ENCODE measurements at regions not wholly inside any gene's neighbourhood (a gene's known extent, or its start where the extent isn't known, plus 50 kb on each side); places are given as distances from the start of the nearest gene placed in this dataset.
"Not testable (repeated sequence)": the region's sequence is repeated elsewhere in the genome, so short reads cannot be mapped to it uniquely, and the experiment has no call there.

DNA sequence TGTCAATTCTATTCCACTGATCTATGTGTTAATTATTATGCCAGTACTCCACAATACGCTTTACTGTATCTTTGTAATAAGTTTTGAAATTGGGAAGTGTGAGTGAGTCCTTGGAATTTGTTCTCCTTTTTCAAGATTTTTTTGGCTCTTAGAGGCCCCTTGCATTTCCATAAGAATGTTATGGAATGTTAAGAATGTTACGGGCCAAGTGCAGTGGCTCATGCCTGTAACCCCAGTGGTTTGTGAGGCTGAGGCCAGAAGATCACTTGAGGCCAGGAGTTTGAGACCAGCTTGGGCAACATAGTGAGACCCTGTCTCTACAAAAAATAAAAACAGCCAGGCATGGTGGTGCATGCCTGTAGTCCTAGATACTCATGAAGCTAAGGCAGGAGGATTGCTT lies 167.6 kb upstream of the CXorf66 start:
- TF ChIP-seq, protein P1, sequence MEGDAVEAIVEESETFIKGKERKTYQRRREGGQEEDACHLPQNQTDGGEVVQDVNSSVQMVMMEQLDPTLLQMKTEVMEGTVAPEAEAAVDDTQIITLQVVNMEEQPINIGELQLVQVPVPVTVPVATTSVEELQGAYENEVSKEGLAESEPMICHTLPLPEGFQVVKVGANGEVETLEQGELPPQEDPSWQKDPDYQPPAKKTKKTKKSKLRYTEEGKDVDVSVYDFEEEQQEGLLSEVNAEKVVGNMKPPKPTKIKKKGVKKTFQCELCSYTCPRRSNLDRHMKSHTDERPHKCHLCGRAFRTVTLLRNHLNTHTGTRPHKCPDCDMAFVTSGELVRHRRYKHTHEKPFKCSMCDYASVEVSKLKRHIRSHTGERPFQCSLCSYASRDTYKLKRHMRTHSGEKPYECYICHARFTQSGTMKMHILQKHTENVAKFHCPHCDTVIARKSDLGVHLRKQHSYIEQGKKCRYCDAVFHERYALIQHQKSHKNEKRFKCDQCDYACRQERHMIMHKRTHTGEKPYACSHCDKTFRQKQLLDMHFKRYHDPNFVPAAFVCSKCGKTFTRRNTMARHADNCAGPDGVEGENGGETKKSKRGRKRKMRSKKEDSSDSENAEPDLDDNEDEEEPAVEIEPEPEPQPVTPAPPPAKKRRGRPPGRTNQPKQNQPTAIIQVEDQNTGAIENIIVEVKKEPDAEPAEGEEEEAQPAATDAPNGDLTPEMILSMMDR (IDR thresholded peaks at IDR 0.05; ENCODE audit: extremely low read depth, insufficient read depth, missing control alignments) = no peak
- DNase-seq (ENCODE audit: low spot score) = no peak
- in situ Hi-C loops (cut with MboI; ENCODE audit: low pct_unique_long_range_greater_than_20kb, low sequenced_read_pairs, unreplicated experiment) = no loop called here

DNA sequence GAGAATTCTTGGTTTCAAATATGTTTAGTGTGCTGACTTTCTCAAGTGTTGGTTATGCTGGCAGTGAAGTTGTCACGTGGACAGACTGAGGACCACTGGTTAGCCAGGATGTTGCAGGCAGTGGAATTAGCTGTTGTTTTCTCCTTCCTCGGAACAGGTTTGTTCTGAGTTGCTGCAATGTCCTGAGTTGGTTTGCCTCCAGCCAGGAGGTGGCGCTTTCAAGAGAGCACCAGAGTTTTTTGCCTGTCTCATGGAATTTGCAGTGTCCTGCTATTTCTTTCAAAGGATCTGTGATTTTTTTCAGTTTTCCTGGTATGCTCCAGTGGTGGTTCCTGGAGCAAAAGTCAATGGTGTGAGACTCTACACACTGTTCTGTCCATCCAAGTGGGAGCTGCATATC lies 158.1 kb upstream of the CXorf66 start:
- TF ChIP-seq, protein P1 (IDR thresholded peaks at IDR 0.05; ENCODE audit: extremely low read depth, insufficient read depth, missing control alignments) = peak; percentile 39
- DNase-seq (ENCODE audit: low spot score) = no peak
- in situ Hi-C loops (cut with MboI; ENCODE audit: low pct_unique_long_range_greater_than_20kb, low sequenced_read_pairs, unreplicated experiment) = no loop called here

DNA sequence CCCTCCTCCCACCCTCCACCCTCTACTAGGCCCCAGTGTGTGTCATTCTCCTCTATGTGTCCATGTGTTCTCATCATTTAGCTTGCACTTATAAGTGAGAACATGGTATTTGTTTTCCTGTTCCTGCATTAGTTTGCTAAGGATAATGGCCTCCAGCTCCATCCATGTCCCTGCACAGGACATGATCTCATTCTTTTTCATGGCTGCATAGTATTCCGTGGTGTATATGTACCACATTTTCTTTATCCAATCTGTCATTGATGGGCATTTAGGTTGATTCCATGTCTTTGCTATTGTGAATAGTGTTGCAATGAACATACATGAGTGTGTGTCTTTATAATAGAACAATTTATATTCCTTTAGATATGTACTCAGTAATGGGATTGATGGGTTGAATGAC lies 148.7 kb upstream of the CXorf66 start:
- in situ Hi-C loops (cut with MboI; ENCODE audit: low pct_unique_long_range_greater_than_20kb, low sequenced_read_pairs, unreplicated experiment) = not testable (repeated sequence)

DNA sequence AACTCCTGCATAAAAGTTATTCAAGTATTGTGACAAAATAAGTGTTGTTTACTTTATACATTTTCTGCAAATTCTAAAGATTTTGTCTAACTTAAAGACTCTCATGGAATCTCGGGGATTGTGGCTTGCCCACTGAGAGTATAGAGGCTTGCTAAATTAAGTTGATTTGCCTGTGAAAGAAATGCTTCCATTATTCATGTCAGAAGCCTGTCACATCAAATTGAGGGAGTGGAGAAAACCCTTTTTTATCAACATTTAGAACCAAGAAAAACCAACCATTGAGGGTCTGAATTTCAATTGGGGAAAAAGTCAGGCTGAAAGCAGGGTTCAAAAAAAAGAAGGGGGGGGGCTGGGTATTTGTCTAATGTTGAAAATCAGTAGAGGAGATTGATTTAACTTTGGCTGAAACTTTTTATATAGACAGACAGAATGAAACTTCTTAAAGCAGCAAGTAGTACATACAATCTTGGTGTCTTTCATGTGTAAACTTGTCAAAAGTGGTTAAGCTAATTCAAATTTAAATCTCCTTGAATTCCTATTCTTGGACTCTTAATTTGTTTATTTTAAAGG lies 144.8 kb upstream of the CXorf66 start:
- TF ChIP-seq, protein P1 (IDR thresholded peaks at IDR 0.05; ENCODE audit: extremely low read depth, insufficient read depth, missing control alignments) = no peak
- DNase-seq (ENCODE audit: low spot score) = no peak
- in situ Hi-C loops (cut with MboI; ENCODE audit: low pct_unique_long_range_greater_than_20kb, low sequenced_read_pairs, unreplicated experiment) = no loop called here

More for the DNA sequence above, 148.7 kb upstream of the CXorf66 start:
- not testable (repeated sequence) for DNase-seq (ENCODE audit: low spot score)

DNA sequence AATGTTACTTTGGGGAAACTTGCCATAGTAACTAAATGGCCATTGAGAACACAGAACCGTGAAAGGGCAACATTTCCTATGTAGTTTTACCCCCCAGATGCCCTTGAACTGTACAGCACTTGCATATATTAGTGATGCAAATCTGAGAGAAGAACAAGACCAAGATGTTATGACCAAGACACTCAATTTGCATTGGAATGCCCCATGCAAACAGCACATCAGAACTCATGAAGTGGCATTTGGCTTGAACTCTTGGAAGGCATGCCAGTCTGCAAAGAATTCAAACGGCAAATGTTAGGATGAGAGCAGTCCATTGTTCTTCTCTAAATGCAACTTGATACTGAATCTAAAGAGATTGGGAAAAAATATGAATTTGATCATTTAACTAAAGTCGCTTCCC lies 139.4 kb upstream of the CXorf66 start:
- TF ChIP-seq, protein P1 (IDR thresholded peaks at IDR 0.05; ENCODE audit: extremely low read depth, insufficient read depth, missing control alignments) = no peak
- no peak for DNase-seq (ENCODE audit: low spot score)
- in situ Hi-C loops (cut with MboI; ENCODE audit: low pct_unique_long_range_greater_than_20kb, low sequenced_read_pairs, unreplicated experiment) = no loop called here

DNA sequence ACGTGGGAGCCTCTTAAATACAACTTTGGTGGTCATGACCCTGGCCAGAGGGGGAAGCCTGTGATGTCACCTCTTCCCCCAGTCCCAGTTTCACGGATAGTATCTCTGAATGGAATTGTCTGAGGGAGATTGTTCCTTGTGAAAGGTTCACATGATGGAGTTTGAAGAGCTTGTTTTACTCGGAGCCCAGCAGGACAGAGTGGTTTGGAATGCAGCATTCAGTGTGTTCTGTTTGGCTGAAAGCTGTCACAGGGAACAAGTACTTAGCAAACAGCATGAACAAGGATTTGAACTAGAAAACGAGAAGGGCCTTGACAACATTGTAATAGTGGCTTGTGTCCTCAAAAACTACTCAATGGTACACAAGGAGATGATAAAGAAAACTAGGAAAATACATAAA lies 133.9 kb upstream of the CXorf66 start:
- TF ChIP-seq, protein P1 (IDR thresholded peaks at IDR 0.05; ENCODE audit: extremely low read depth, insufficient read depth, missing control alignments) = no peak
- in situ Hi-C loops (cut with MboI; ENCODE audit: low pct_unique_long_range_greater_than_20kb, low sequenced_read_pairs, unreplicated experiment) = no loop called here
- no peak for DNase-seq (ENCODE audit: low spot score)

DNA sequence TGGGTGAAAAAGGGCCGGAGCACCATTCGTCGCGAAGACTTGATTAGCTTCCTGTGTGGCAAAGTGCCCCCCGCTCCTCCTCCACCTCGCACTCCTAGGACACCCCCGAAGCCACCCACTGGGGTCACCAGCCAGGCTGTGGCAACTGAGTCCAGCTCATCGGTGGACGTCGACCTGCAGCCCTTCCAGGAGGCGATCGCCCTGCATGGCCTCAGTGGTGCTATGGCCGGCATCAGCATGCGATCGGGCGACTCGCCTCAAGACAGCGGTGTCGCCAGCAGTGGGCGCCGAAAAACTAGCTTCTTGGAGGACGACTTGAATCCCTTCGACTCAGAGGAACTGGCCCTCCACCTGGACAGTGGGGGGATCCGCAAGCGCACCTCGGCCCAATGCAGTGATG lies 126.8 kb upstream of the CXorf66 start:
- no peak for DNase-seq (ENCODE audit: low spot score)
- in situ Hi-C loops (cut with MboI; ENCODE audit: low pct_unique_long_range_greater_than_20kb, low sequenced_read_pairs, unreplicated experiment) = no loop called here

More for the DNA sequence above, 126.8 kb upstream of the CXorf66 start:
- TF ChIP-seq, protein P1 (IDR thresholded peaks at IDR 0.05; ENCODE audit: extremely low read depth, insufficient read depth, missing control alignments) = no peak

Data from GM13977 (cell line).